Lung (tissue), 11 donors: ENCODE measurements at regions not wholly inside any gene's neighbourhood (a gene's known extent, or its start where the extent isn't known, plus 50 kb on each side); places are given as distances from the start of the nearest gene placed in this dataset.

Experiments
- ATAC-seq: fragments of 200-7000 bp; cut with Tn5 transposase; one replicate; pipeline ENCODE4 v1.9.1; 2020; ENCODE audit warnings: moderate number of reproducible peaks; ENCODE audit not compliant: insufficient read depth, low FRiP score
- DNase-seq, 3 donors: peaks; one replicate each; pipeline ENCODE4 v3.0.0-alpha.2; 2013 to 2017
- H3K27ac ChIP-seq, 2 donors: one replicate each; pipeline ENCODE4 v1.5.1; 2013; ENCODE audit warnings: mild to moderate bottlenecking in 2 of 2, moderate library complexity in 2 of 2, control low read depth in 1 of 2, inconsistent platforms in 1 of 2, low read depth in 1 of 2, low read length in 1 of 2
- H3K27me3 ChIP-seq, 3 donors: one replicate each; pipeline ENCODE4 v1.5.1; 2013; ENCODE audit warnings: low read length in 2 of 3; ENCODE audit not compliant: control insufficient read depth in 3 of 3, insufficient read depth in 3 of 3
- H3K36me3 ChIP-seq, 4 donors: one replicate each; pipeline ENCODE4 v1.5.1; 2013; ENCODE audit warnings: low read length in 4 of 4, mild to moderate bottlenecking in 1 of 4, moderate library complexity in 1 of 4; ENCODE audit not compliant: control insufficient read depth in 4 of 4, insufficient read depth in 4 of 4
- H3K4me1 ChIP-seq, 5 donors: one replicate each; pipeline ENCODE4 v1.5.1; 2013; ENCODE audit warnings: low read length in 5 of 5, mild to moderate bottlenecking in 2 of 5, moderate library complexity in 1 of 5; ENCODE audit not compliant: control insufficient read depth in 5 of 5, insufficient read depth in 5 of 5
- H3K4me3 ChIP-seq: one replicate; pipeline ENCODE4 v1.5.1; 2013; ENCODE audit warnings: mild to moderate bottlenecking, control low read depth, moderate library complexity
- H3K9ac ChIP-seq, 2 donors: one replicate each; pipeline ENCODE4 v1.5.1; 2013; ENCODE audit warnings: low read length in 2 of 2, control low read depth in 1 of 2; ENCODE audit not compliant: insufficient read depth in 1 of 2
- H3K9me3 ChIP-seq, 4 donors: one replicate each; pipeline ENCODE4 v1.5.1; 2013; ENCODE audit warnings: low read length in 3 of 4, mild to moderate bottlenecking in 1 of 4, moderate library complexity in 1 of 4; ENCODE audit not compliant: control insufficient read depth in 4 of 4, insufficient read depth in 3 of 4
- CTCF ChIP-seq: IDR thresholded peaks from 2 replicates; pipeline ENCODE4 v1.5.1; 2012; ENCODE audit warnings: mild to moderate bottlenecking; ENCODE audit errors: control extremely low read depth, extremely low read depth
- WGBS, 2 donors: extraction: QIAGEN DNeasy Blood & Tissue Kit; methylation state at CpG; one replicate each; pipeline ENCODE4 v1.1.7; 2013; 5-methylcytosine and 5-hydroxymethylcytosine counted together
- donor health status: control.
- donor health status: control.
- donor health status: Bipolar disorder and iron deficiency.
- donor health status: healthy.
- donor health status: DM: yes; HTN: yes; CAD: no.

GRCh38 chr5:165495829-165496380 is 1990.5 kb downstream of the MAT2B start:
- ATAC-seq, result no peak
- DNase-seq, result peak; percentile 21 to 83 (median 78)
- WGBS, 2 donors, result 10 to 16% methylated on average over 5 of the region's 5 CpGs
- Histone ChIP-seq H3K9ac (peak overlapping the region in 1 of 2 donors; percentile 28), H3K4me3 (no peak overlapping the region), H3K4me1 (peaks cover 0 to 7% (median 0%) of the 10 kb centered on the region in 5 donors), H3K27ac (no peak overlapping the region), H3K36me3 (no peaks in the 10 kb centered on the region), H3K27me3 (no peaks in the 10 kb centered on the region), H3K9me3 (no peaks in the 10 kb centered on the region)
- no peak for TF ChIP-seq CTCF

- Histone ChIP-seq H3K4me3 (no peak overlapping the region), H3K9ac (no peak overlapping the region), H3K27me3 (no peaks in the 10 kb centered on the region), H3K9me3 (no peaks in the 10 kb centered on the region), H3K4me1 (peaks cover 0 to 7% (median 0%) of the 10 kb centered on the region in 5 donors), H3K27ac (no peak overlapping the region), H3K36me3 (no peaks in the 10 kb centered on the region)
- ATAC-seq (no peak), DNase-seq (no peak)
- no peak for TF ChIP-seq CTCF
- 36 to 48% methylated on average over 5 of the region's 5 CpGs for WGBS, 2 donors
These were observed 1992.3 kb downstream of the MAT2B start for GRCh38 chr5:165497707-165498106.

- no peak for TF ChIP-seq CTCF
- DNase-seq (no peak), ATAC-seq (no peak)
- WGBS, 2 donors, result 56 to 74% methylated on average over 11 of the region's 11 CpGs
- no peak overlapping the region for H3K9ac ChIP-seq
- H3K4me3 ChIP-seq, result no peak overlapping the region
- peaks cover 0 to 2% (median 1%) of the 10 kb centered on the region in 4 donors for H3K9me3 ChIP-seq
- H3K4me1 ChIP-seq, result peaks cover 0 to 6% (median 0%) of the 10 kb centered on the region in 5 donors
- H3K36me3 ChIP-seq, result no peaks in the 10 kb centered on the region
- no peaks in the 10 kb centered on the region for H3K27me3 ChIP-seq
- H3K27ac ChIP-seq, result no peak overlapping the region
These were observed 1997.7 kb downstream of the MAT2B start for GRCh38 chr5:165502893-165503691.
